SU-DHL-6 (cell line): ENCODE measurements at regions not wholly inside any gene's neighbourhood (a gene's known extent, or its start where the extent isn't known, plus 50 kb on each side); places are given as distances from the start of the nearest gene placed in this dataset.

Experiments used
- CTCF ChIP-seq: fragments of 200-600 bp; sonication (generic); IDR thresholded peaks from one replicate; pipeline ENCODE4 v1.5.1; 2017; ENCODE audit warnings: antibody characterized with exemption, mild to moderate bottlenecking, low read length, moderate library complexity; ENCODE audit not compliant: insufficient read depth, poor library complexity, severe bottlenecking
- EZH2phosphoT487 ChIP-seq: fragments of 200-600 bp; sonication (generic), shearing (Covaris generic); conservative IDR thresholded peaks from 2 replicates; pipeline ENCODE4 v1.6.1; 2018; ENCODE audit warnings: mild to moderate bottlenecking, antibody characterized with exemption, low read length, moderate library complexity, mixed read lengths

GRCh38 chr7:69440976-69441375 lies 157.3 kb upstream of the AUTS2 start:
- no peak for TF ChIP-seq CTCF
- no peak for TF ChIP-seq EZH2phosphoT487
